ENCODE measurements at regions not wholly inside any gene's neighbourhood (a gene's known extent, or its start where the extent isn't known, plus 50 kb on each side); places are given as distances from the start of the nearest gene placed in this dataset.

DNA sequence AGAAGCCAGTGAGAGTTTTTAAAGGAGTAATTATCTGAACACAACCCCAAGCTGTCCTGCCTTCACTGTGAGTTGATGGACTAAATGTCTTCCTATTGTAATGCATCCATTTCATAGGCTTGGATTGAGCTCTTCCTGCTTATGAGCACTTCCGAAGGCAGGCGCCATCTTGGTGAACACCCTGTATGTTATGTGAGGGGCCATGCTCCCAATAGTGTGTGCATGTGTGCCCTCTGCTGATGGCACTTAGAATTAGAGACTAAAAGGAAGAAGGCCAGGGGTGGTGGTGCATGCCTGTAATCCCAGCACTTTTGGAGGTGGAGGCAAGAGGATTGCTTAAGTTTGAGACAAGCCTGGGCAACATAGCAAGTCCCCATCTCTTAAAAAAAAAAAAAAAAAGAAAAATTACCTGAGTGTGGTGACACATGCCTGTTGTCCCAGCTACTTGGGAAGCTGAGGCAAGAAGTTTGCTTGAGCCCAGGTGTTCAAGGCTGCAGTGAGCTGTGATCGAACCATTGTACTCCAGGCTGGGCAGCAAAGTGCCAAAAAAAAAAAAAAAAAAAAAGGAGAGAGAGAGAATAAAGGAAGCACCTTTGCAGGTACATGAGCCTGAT lies 65.0 kb downstream of the C9orf152 start:
- peak; percentile 55 for ATAC-seq
- no peaks in the 10 kb centered on the region for H3K9me3 ChIP-seq
- no peaks in the 10 kb centered on the region for H3K27me3 ChIP-seq
- H3K4me1 ChIP-seq, result peaks cover 39% of the 10 kb centered on the region
- TF ChIP-seq, protein P1, sequence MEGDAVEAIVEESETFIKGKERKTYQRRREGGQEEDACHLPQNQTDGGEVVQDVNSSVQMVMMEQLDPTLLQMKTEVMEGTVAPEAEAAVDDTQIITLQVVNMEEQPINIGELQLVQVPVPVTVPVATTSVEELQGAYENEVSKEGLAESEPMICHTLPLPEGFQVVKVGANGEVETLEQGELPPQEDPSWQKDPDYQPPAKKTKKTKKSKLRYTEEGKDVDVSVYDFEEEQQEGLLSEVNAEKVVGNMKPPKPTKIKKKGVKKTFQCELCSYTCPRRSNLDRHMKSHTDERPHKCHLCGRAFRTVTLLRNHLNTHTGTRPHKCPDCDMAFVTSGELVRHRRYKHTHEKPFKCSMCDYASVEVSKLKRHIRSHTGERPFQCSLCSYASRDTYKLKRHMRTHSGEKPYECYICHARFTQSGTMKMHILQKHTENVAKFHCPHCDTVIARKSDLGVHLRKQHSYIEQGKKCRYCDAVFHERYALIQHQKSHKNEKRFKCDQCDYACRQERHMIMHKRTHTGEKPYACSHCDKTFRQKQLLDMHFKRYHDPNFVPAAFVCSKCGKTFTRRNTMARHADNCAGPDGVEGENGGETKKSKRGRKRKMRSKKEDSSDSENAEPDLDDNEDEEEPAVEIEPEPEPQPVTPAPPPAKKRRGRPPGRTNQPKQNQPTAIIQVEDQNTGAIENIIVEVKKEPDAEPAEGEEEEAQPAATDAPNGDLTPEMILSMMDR (IDR thresholded peaks at IDR 0.05), result peak; percentile 7
- peaks cover 21% of the 10 kb centered on the region for H3K36me3 ChIP-seq
- H3K4me3 ChIP-seq, result no peak overlapping the region
- no peak for DNase-seq
- no peak overlapping the region for H3K27ac ChIP-seq
- intact Hi-C loops (cut with DNase I), result no loop called here

GRCh38 chr9:110143485-110143884 lies 64.5 kb downstream of the C9orf152 start:
- H3K27me3 ChIP-seq, result no peaks in the 10 kb centered on the region
- no peak for ATAC-seq
- TF ChIP-seq, protein P1 (IDR thresholded peaks at IDR 0.05), result no peak
- H3K4me3 ChIP-seq, result no peak overlapping the region
- DNase-seq, result no peak
- H3K36me3 ChIP-seq, result peaks cover 16% of the 10 kb centered on the region
- H3K27ac ChIP-seq, result no peak overlapping the region
- H3K4me1 ChIP-seq, result peaks cover 43% of the 10 kb centered on the region
- H3K9me3 ChIP-seq, result no peaks in the 10 kb centered on the region
- intact Hi-C loops (cut with DNase I), result no loop called here

DNA sequence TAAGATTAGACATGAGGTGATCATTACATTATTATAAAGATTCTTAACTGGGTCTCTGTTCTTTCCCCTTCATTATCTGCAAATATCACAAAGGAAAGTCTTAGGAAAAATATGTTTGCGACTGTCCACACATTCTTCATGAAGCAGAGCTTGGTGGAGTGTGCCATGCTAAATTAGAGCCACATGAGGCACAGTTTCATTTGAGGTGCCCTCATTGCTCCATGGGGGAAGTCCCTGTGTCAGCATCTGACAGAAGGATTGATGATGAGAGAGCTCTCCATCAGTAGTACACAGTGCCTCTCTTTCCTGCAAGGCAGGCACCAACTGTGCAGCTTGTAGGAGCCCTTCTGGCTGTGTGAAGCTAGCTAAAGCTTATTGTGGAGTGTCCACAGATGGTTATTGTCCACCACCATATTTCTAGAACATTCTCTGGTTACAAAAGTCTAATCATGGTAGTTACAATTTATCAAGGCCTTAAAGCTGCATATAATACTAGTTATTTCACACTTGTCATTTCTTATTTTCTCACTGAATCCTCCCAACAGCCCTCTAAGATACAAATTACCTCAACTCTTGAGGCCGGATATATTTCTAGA lies 63.9 kb downstream of the C9orf152 start:
- TF ChIP-seq, protein P1 (IDR thresholded peaks at IDR 0.05), result no peak
- no peaks in the 10 kb centered on the region for H3K9me3 ChIP-seq
- DNase-seq (no peak), ATAC-seq (peak; percentile 42)
- no peak overlapping the region for H3K4me3 ChIP-seq
- H3K27me3 ChIP-seq, result no peaks in the 10 kb centered on the region
- no peak overlapping the region for H3K27ac ChIP-seq
- peaks cover 11% of the 10 kb centered on the region for H3K36me3 ChIP-seq
- peaks cover 49% of the 10 kb centered on the region for H3K4me1 ChIP-seq
- intact Hi-C loops (cut with DNase I), result no loop called here

GRCh38 chr9:110146373-110146772 lies 61.6 kb downstream of the C9orf152 start:
- Histone ChIP-seq H3K27me3 (no peaks in the 10 kb centered on the region), H3K9me3 (no peaks in the 10 kb centered on the region), H3K36me3 (no peaks in the 10 kb centered on the region), H3K27ac (no peak overlapping the region), H3K4me1 (peaks cover 46% of the 10 kb centered on the region), H3K4me3 (no peak overlapping the region)
- no peak for DNase-seq
- no peak for ATAC-seq
- intact Hi-C loops (cut with DNase I), result no loop called here
- TF ChIP-seq, protein P1 (IDR thresholded peaks at IDR 0.05), result no peak

- Histone ChIP-seq H3K4me3 (peak overlapping the region; percentile 11), H3K4me1 (peaks cover 43% of the 10 kb centered on the region), H3K27ac (peak overlapping the region; percentile 12), H3K9me3 (no peaks in the 10 kb centered on the region), H3K36me3 (no peaks in the 10 kb centered on the region), H3K27me3 (no peaks in the 10 kb centered on the region)
- no peak for DNase-seq
- intact Hi-C loops (cut with DNase I), result no loop called here
- TF ChIP-seq, protein P1 (IDR thresholded peaks at IDR 0.05), result no peak
- ATAC-seq, result peak; percentile 62
These were observed 59.6 kb downstream of the C9orf152 start for GRCh38 chr9:110148384-110148783.
